NCI-H1092 treated with DMSO at 0.1 percent for 48 hours (cell line): ENCODE measurements at regions not wholly inside any gene's neighbourhood (a gene's known extent, or its start where the extent isn't known, plus 50 kb on each side); places are given as distances from the start of the nearest gene placed in this dataset.
"Not testable (repeated sequence)": the region's sequence is repeated elsewhere in the genome, so short reads cannot be mapped to it uniquely, and the experiment has no call there.

ENCODE experiments used
- DNase-seq: peaks from one replicate; lab custom pipeline; 2025; lab: John Stamatoyannopoulos, UW

GRCh38 chr4:137468836-137469235, 63.5 kb downstream of the PCDH18 start:
- DNase-seq, result no peak

DNA sequence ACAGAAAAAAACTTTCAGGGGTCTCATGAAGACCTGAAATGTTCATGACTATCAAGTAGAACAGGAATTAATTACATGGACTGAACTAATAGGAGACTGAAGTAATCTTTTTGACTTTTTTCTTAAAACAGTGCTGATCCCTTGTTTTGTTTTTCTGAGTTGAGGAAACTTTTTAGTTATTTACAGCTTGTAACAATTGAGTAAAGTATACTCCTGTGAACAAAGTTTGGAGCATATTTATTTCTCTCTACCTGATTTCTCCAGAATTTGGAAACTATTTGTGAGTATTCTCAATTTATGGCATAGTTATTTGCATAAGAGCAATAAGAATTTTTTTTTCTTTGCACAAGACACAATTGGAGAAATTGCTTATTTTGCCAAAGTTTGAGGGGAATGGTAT, 64.8 kb downstream of the PCDH18 start:
- no peak for DNase-seq

- no peak for DNase-seq
These were observed 68.8 kb downstream of the PCDH18 start for GRCh38 chr4:137463377-137464003.

- no peak for DNase-seq
These were observed 76.5 kb downstream of the PCDH18 start for GRCh38 chr4:137455647-137456321.

DNA sequence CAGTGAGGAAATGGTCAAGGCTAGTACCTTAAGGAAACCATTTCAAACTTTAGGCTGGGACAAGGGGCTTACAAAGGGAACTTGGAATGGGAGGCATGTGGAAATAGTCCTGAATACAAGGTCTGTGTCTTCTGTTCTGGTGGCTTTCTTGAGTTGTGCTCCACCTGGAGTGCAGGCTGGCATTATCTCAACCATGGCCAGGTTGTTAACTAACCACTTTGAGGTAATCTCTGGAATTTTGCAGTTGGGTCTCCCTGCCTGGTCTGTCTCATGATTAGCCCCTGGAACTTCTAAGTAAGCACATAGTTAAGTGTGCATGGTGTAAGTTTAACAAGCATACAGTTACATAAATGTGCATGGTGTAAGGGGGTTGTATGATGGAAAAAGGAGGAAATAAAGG, 77.5 kb downstream of the PCDH18 start:
- no peak for DNase-seq

- no peak for DNase-seq
These were observed 79.5 kb downstream of the PCDH18 start for GRCh38 chr4:137452799-137453198.

DNA sequence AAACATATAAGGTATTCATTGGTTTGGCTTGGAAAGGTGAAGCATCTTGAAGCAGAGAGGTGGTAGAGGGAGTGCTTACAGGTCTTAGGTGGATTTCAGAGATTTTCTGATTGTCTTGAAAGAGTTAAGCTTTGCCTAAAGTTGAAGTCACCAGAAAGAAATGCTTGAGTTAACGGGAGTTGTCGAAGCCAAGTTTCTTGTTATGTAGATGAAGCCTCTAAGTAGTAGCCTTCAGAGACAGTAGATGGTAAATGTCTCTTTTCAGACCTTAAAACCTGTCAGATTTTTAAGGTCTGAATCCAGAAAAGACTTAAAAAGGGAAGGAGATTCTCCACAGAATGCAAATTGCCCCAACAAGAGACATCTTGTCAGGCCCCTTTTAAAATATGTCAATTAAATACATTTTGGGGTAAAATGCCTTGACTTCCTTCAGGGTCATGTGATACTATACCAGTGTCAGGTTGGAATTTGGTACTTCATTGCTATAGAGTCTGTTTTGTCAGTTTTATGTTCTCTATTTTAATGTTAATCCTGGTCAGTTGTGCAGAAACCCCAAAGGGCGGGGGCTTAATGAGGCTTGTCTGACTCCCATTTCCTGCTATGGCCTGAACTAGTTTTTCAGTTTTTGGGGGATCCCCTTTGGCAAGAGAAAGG, 81.0 kb downstream of the PCDH18 start:
- DNase-seq, result no peak

DNA sequence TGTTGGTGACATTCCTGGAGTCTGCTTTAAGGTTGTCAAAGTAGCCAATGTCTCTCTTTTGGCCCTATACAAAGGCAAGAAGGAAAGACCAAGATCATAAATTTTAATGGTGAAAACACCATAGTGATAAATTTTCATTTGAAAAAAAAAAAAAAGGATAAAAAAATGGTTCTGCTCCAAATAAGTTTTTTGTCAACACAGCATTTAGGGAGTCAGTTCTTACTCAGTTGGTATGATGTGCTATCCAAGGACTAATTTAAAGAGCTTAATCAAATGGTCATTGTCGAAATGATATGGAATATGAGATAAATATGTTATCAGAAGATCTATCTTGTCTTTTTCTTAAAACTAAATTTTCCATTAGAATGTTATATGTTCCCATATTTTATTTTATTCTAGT, 83.9 kb downstream of the PCDH18 start:
- DNase-seq, result no peak

GRCh38 chr4:137446071-137446470, 86.2 kb downstream of the PCDH18 start:
- DNase-seq, result no peak

DNA sequence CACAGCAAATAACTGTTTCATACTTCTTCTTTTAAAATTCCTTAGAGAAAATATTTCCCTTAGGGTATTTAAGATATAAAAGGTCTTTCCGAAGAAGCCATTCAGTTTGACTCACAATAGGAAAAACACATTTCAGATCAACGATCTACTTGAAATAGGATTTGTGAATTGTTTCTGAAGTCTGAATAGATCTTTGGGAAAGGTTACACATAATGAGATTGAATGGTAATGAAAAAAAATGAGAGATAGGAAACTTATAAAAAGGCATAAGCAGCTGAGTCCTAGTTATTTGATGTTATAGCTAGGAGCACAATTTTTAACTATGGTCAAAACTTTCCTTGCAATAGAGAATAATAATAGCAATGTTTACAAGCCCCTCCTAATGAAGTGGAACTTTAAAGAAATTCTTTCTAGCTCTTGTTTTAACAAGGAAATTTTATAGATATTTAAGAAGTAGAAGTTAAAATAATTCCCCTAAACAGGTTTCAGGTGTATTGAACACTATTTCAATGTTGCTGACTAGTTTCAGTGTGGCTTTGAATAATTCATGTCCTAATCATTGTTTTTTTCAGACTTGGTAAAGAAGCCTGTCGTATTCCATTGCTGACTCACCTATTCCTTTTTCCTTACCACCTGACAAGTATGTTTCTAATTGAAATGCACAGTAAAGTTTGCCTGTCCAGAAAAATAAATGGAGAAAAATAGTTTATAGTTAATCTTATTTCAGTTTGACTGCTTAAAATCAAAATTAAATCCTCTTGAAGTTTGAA, 89.1 kb downstream of the PCDH18 start:
- no peak for DNase-seq

- no peak for DNase-seq
These were observed 99.6 kb downstream of the PCDH18 start for GRCh38 chr4:137432446-137433311.

DNA sequence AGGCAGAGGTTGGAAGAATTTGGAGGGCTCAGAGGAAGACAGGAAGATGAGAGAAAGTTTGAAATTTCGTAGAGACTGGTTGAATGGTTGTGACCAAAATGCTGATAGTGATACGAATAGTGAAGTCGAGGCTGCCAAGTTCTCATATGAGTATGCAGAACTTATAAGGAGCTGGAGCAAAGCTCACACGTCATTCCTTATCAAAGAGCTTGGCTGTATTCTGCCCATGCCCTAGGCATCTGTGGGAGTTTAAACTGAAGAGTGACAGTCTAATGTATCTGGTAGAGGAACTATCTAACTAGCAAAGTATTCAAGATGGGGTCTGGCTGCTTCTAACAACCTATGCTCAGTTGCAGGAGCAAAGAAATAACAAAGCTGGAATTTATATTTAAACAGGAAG, 102.1 kb downstream of the PCDH18 start:
- DNase-seq, result no peak

- DNase-seq, result no peak
These were observed 104.9 kb downstream of the PCDH18 start for GRCh38 chr4:137427411-137427810.

DNA sequence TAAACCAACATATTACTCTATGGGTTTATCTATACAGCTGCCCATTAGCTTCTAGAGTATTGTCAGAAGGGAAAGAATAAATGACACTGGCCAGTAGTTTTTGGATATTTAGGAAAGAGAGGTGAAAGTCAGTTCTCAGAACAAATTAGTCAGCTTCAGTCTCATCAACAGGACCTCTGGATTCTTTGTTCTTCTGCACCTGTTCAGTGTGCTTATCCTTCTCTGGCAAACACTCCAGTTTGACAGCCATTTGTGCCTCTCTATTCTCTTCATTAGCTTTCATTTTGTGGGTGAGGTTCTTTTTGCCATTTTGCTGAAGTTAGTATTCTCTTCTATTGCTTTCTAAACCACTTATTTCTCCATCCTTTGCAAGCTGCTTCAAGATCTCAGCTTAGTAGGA, 107.0 kb downstream of the PCDH18 start:
- peak; percentile 82 for DNase-seq

- no peak for DNase-seq
These were observed 109.6 kb downstream of the PCDH18 start for GRCh38 chr4:137422666-137423065.

DNA sequence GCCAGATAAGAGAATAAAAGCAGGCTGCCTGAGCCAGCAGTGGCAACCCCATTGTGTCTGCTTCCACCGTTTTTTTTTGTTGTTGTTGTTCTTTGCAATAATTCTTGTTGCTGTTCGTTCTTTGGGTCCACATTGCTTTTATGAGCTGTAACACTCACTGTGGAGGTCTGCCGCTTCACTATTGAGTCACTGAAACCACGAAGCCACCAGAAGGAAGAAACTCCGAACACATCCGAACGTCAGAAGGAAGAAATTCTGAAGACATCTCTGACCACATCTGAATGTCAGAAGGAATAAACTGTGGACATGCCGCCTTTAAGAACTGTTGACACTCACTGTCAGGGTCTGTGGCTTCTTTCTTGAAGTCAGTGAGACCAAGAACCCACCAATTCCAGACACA, 110.5 kb downstream of the PCDH18 start:
- DNase-seq, result no peak

- no peak for DNase-seq
These were observed 111.3 kb downstream of the PCDH18 start for GRCh38 chr4:137420901-137421396.

GRCh38 chr4:137417676-137418075, 114.6 kb downstream of the PCDH18 start:
- no peak for DNase-seq

- DNase-seq, result no peak
These were observed 117.5 kb downstream of the PCDH18 start for GRCh38 chr4:137414802-137415201.

DNA sequence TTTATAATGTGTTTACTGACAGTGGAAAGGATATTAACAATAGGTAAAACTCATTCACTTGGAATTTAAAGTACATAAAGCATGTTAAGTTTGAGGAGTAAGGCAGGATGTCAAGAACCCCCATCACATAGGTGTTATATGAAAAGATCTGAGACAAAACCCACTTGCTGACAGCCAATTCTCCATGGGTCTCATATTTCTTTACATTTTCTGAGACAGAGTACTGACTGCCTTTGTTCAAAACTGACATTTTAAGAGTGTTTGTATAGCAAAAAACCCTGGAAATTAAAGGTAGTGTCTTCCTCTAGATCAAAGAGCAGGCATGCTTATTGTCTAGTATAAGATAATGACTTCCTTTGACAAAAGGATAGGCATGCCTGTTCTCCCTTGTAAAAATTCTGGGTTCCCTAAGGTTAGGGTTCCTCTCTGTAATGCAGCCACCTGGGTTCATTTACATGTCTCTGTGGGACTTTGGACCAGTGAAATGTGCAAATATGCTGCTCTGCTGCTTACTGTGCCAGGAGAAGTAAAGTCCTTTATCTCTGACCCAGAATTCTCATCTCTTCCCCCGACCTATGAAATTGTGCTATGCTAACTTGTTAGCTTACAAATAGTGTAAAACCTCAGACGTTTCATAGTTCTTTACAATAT, 123.6 kb downstream of the PCDH18 start:
- no peak for DNase-seq

GRCh38 chr4:137405833-137406232, 126.5 kb downstream of the PCDH18 start:
- DNase-seq, result not testable (repeated sequence)
